ENCODE measurements at regions not wholly inside any gene's neighbourhood (a gene's known extent, or its start where the extent isn't known, plus 50 kb on each side); places are given as distances from the start of the nearest gene placed in this dataset.

GRCh38 chr4:95643627-95644026 is 94.9 kb upstream of the UNC5C start:
- TF ChIP-seq TEAD4 (IDR thresholded peaks at IDR 0.05; ENCODE audit: borderline replicate concordance, insufficient read depth) (no peak), CTCF (IDR thresholded peaks at IDR 0.05) (no peak), ZBTB33 (IDR thresholded peaks at IDR 0.05; ENCODE audit: borderline replicate concordance, low read depth) (no peak), POLR2AphosphoS5 (IDR thresholded peaks at IDR 0.05; ENCODE audit: low read depth, low read length) (no peak)

Measured in SK-N-SH (cell line).